Bronchial epithelial cell (primary cell): ENCODE measurements at regions not wholly inside any gene's neighbourhood (a gene's known extent, or its start where the extent isn't known, plus 50 kb on each side); places are given as distances from the start of the nearest gene placed in this dataset.

ENCODE experiments used
- DNase-seq: peaks from one replicate; pipeline ENCODE4 v3.0.0-alpha.2; 2010; ENCODE audit warnings: low read depth
- FAIRE-seq: peaks from 2 replicates; lab custom pipeline; 2011; peaks lifted over from hg19 to GRCh38; lab: Jason Lieb, UNC
- H3K27me3 ChIP-seq: 2 replicates; pipeline ENCODE4 v1.5.1; 2011; ENCODE audit warnings: low read length; ENCODE audit not compliant: control insufficient read depth, insufficient read depth
- H3K36me3 ChIP-seq: 2 replicates; pipeline ENCODE4 v1.5.1; 2011; ENCODE audit warnings: low read length; ENCODE audit not compliant: control insufficient read depth, insufficient read depth
- H3K4me3 ChIP-seq: 2 replicates; pipeline ENCODE4 v1.5.1; 2011; ENCODE audit warnings: mild to moderate bottlenecking, low read depth, low read length, control low read depth
- TF ChIP-seq, protein P1 (sequence below): IDR thresholded peaks from 2 replicates; pipeline ENCODE4 v1.5.1; 2011; ENCODE audit warnings: mild to moderate bottlenecking, moderate library complexity, low read length, control low read depth, inconsistent platforms; ENCODE audit not compliant: insufficient read depth, severe bottlenecking

- TF ChIP-seq, protein P1, sequence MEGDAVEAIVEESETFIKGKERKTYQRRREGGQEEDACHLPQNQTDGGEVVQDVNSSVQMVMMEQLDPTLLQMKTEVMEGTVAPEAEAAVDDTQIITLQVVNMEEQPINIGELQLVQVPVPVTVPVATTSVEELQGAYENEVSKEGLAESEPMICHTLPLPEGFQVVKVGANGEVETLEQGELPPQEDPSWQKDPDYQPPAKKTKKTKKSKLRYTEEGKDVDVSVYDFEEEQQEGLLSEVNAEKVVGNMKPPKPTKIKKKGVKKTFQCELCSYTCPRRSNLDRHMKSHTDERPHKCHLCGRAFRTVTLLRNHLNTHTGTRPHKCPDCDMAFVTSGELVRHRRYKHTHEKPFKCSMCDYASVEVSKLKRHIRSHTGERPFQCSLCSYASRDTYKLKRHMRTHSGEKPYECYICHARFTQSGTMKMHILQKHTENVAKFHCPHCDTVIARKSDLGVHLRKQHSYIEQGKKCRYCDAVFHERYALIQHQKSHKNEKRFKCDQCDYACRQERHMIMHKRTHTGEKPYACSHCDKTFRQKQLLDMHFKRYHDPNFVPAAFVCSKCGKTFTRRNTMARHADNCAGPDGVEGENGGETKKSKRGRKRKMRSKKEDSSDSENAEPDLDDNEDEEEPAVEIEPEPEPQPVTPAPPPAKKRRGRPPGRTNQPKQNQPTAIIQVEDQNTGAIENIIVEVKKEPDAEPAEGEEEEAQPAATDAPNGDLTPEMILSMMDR, result no peak
- no peaks in the 10 kb centered on the region for H3K36me3 ChIP-seq
- no peaks in the 10 kb centered on the region for H3K27me3 ChIP-seq
- no peak overlapping the region for H3K4me3 ChIP-seq
- no peak for FAIRE-seq
- no peak for DNase-seq
Measured at GRCh38 chr7:81469153-81469868, 300.5 kb downstream of the HGF start.

- DNase-seq (no peak), FAIRE-seq (no peak)
- H3K36me3 ChIP-seq, result no peaks in the 10 kb centered on the region
- TF ChIP-seq, protein P1, result no peak
- H3K27me3 ChIP-seq, result no peaks in the 10 kb centered on the region
- H3K4me3 ChIP-seq, result no peak overlapping the region
Measured at GRCh38 chr7:81468526-81468925, 301.3 kb downstream of the HGF start.

- FAIRE-seq (no peak), DNase-seq (no peak)
- H3K27me3 ChIP-seq, result no peaks in the 10 kb centered on the region
- H3K36me3 ChIP-seq, result no peaks in the 10 kb centered on the region
- no peak overlapping the region for H3K4me3 ChIP-seq
- TF ChIP-seq, protein P1, result no peak
Measured at GRCh38 chr7:81467964-81468363, 301.9 kb downstream of the HGF start.

DNA sequence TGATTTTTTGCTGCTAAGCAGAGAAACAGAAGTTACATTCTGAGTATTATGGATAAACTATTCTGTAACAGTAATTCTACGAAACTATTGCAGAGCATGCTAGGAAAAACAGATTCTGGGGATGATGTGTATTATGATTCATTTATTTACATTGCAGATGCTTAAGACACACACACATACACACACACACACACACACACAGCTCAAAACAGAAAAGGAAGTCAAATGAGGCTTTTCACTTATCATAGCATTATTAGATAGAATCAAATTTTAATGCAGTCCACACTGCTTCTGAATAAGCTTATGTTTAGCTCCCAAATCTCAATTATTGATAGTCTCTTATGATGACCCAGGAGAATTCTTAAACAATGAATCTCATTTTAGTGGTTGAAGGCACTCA is 307.2 kb downstream of the HGF start:
- TF ChIP-seq, protein P1, result no peak
- H3K36me3 ChIP-seq, result no peaks in the 10 kb centered on the region
- DNase-seq (peak; percentile 82), FAIRE-seq (no peak)
- no peaks in the 10 kb centered on the region for H3K27me3 ChIP-seq
- H3K4me3 ChIP-seq, result no peak overlapping the region

DNA sequence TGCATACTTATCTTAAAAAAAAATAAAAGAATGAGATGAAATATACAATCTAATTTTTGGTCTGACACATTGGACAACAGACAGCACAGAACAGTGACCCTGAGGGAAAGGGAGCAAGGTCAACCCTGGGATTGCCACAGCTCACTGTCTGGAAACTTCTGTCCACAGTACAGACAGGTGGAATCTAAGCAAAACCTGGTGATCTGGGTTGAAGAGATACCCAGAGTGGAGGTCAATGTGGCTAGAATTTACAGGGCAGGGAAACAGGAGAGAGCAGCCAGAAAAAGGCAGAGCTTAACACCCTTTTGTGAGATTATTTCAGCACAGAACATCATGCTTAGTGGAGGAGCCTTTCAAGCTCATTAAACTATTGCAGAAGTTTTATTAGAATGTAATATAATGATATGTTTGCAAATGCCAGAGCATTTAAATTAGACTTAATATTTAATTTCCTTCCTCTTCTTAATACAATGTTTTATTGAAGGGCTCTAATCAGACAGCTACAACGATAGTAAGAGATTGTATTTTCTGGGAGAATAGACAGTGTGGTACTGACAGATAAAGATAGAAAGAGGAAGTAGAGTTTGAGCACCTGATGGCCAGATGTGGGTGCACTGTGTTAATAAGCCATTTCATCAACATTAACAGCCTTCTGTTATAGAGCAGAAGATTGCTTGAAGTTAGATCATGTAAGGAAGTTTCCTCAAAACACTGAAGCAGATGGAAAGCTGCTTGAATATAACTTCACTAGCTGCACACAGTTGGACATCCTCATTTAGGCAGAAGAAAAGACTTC is 309.4 kb downstream of the HGF start:
- Histone ChIP-seq H3K36me3 (no peaks in the 10 kb centered on the region), H3K4me3 (no peak overlapping the region), H3K27me3 (no peaks in the 10 kb centered on the region)
- DNase-seq, result no peak
- no peak for FAIRE-seq
- TF ChIP-seq, protein P1, result no peak
